SK-N-SH treated with all-trans-retinoic acid at 6 μM for 48 hours (cell line): ENCODE measurements at regions not wholly inside any gene's neighbourhood (a gene's known extent, or its start where the extent isn't known, plus 50 kb on each side); places are given as distances from the start of the nearest gene placed in this dataset.

Source experiments
- CSDC2 ChIP-seq: fragments of 250-450 bp; sonication (Bioruptor Pico); IDR thresholded peaks from 2 replicates; pipeline ENCODE4 v1.5.0; 2020; ENCODE audit warnings: mild to moderate bottlenecking, moderate library complexity
- OSR1 ChIP-seq: fragments of 250-450 bp; sonication (Bioruptor Pico); IDR thresholded peaks from 2 replicates; pipeline ENCODE4 v1.8.0; 2022; ENCODE audit warnings: moderate library complexity, mild to moderate bottlenecking, inconsistent platforms
- ZNF565 ChIP-seq: fragments of 450-650 bp; formaldehyde crosslinking; conservative IDR thresholded peaks from 2 replicates; pipeline ENCODE4 v1.5.0; 2020; ENCODE audit warnings: low read depth, mild to moderate bottlenecking, moderate library complexity
- ZNF70 ChIP-seq: fragments of 450-650 bp; formaldehyde crosslinking; IDR thresholded peaks from 2 replicates; pipeline ENCODE4 v1.5.0; 2020; ENCODE audit warnings: mild to moderate bottlenecking, moderate library complexity
- TF ChIP-seq, protein P1 (sequence below): fragments of 250-450 bp; sonication (Bioruptor Pico); IDR thresholded peaks from 2 replicates; pipeline ENCODE4 v1.5.0; 2020; ENCODE audit warnings: mild to moderate bottlenecking, moderate library complexity
- TF ChIP-seq, protein P2 (sequence below): fragments of 250-450 bp; sonication (Bioruptor Pico); IDR thresholded peaks from 2 replicates; pipeline ENCODE4 v1.5.1; 2021; ENCODE audit warnings: mild to moderate bottlenecking, moderate library complexity

DNA sequence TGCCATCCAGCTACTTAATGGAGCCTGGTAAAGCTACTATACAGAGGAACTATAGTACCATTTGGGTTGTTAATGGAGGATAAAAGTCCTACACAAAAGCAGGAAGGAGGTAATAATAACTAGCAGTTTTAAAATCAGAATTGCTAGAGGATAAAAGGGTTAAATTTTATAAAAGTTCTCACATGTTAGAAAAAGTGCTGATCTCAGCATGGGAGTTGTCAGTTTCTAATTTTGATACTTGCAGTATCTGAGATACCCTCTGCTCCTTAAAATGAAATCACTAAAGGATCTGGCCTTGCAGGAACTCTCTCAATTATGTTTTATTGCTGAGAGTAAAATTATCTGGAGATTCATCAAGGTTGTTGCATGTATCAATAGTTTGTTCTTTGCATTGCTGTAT lies 272.2 kb upstream of the GYPC start:
- TF ChIP-seq OSR1, result no peak
- TF ChIP-seq, protein P1, sequence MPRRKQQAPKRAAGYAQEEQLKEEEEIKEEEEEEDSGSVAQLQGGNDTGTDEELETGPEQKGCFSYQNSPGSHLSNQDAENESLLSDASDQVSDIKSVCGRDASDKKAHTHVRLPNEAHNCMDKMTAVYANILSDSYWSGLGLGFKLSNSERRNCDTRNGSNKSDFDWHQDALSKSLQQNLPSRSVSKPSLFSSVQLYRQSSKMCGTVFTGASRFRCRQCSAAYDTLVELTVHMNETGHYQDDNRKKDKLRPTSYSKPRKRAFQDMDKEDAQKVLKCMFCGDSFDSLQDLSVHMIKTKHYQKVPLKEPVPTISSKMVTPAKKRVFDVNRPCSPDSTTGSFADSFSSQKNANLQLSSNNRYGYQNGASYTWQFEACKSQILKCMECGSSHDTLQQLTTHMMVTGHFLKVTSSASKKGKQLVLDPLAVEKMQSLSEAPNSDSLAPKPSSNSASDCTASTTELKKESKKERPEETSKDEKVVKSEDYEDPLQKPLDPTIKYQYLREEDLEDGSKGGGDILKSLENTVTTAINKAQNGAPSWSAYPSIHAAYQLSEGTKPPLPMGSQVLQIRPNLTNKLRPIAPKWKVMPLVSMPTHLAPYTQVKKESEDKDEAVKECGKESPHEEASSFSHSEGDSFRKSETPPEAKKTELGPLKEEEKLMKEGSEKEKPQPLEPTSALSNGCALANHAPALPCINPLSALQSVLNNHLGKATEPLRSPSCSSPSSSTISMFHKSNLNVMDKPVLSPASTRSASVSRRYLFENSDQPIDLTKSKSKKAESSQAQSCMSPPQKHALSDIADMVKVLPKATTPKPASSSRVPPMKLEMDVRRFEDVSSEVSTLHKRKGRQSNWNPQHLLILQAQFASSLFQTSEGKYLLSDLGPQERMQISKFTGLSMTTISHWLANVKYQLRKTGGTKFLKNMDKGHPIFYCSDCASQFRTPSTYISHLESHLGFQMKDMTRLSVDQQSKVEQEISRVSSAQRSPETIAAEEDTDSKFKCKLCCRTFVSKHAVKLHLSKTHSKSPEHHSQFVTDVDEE (CRISPR knock-in tag), result no peak
- TF ChIP-seq ZNF70, result no peak
- no peak for TF ChIP-seq ZNF565
- no peak for TF ChIP-seq CSDC2
- TF ChIP-seq, protein P2, sequence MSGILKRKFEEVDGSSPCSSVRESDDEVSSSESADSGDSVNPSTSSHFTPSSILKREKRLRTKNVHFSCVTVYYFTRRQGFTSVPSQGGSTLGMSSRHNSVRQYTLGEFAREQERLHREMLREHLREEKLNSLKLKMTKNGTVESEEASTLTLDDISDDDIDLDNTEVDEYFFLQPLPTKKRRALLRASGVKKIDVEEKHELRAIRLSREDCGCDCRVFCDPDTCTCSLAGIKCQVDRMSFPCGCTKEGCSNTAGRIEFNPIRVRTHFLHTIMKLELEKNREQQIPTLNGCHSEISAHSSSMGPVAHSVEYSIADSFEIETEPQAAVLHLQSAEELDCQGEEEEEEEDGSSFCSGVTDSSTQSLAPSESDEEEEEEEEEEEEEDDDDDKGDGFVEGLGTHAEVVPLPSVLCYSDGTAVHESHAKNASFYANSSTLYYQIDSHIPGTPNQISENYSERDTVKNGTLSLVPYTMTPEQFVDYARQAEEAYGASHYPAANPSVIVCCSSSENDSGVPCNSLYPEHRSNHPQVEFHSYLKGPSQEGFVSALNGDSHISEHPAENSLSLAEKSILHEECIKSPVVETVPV (CRISPR knock-in tag), result no peak
